Upper lobe of left lung (tissue), 4 donors: ENCODE measurements at regions not wholly inside any gene's neighbourhood (a gene's known extent, or its start where the extent isn't known, plus 50 kb on each side); places are given as distances from the start of the nearest gene placed in this dataset.

Source experiments
- CTCF ChIP-seq, 6 experiments: fragments of 450-650 bp in 4 of 6; fragments of 200-600 bp in 2 of 6; sonication (generic) in 2 of 6; IDR thresholded peaks; one replicate each; pipeline ENCODE4 v1.5.1; 2016 to 2019; ENCODE audit warnings: antibody characterized with exemption in 6 of 6
- EP300 ChIP-seq, 4 donors: sonication (generic); formaldehyde crosslinking; IDR thresholded peaks; one replicate each; pipeline ENCODE4 v1.5.1; 2017; ENCODE audit warnings: antibody characterized with exemption in 4 of 4, control low read depth in 2 of 4
- POLR2A ChIP-seq, 4 donors: fragments of 450-650 bp; IDR thresholded peaks; one replicate each; pipeline ENCODE4 v1.5.1; 2016 to 2017; ENCODE audit warnings: antibody characterized with exemption in 4 of 4, mild to moderate bottlenecking in 2 of 4

DNA sequence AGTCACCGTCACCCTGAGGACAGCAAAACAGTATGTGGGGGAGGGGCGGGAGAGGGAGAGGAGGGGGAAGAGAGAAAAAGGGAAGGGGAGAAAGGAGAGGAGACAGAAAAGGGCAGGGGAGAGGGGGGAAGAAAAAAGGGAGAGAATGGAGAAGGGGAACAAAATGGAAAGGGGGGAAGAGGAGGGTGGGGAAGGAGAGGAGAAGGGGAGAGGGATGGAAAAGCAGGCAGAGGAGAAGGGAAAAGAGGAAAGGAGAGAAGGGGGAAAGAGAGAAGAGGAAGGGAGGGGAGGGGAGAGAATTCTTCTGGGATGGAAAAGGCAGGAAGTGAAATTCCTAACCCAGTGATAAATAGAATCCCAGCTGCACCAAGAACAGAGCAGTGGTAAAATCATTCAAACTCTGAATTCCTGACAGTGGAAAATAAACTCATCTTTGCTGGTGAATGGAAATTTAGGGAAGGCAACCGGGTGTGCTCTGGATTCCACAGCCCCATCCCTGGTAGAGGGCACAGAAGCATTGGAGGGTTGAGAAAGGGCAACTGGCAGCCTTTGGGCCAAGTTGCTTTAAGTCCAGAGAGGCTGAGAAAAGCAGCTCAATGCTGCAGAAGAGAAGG, 244.2 kb downstream of the BCOR start:
- TF ChIP-seq POLR2A (IDR thresholded peaks at IDR 0.05) (no peak), CTCF (IDR thresholded peaks at IDR 0.05) (no peak), EP300 (IDR thresholded peaks at IDR 0.05) (no peak)
